Middle frontal gyrus (tissue), 1 donor: ENCODE measurements at regions not wholly inside any gene's neighbourhood (a gene's known extent, or its start where the extent isn't known, plus 50 kb on each side); places are given as distances from the start of the nearest gene placed in this dataset.
"Not testable (repeated sequence)": the region's sequence is repeated elsewhere in the genome, so short reads cannot be mapped to it uniquely, and the experiment has no call there.

ENCODE experiments used
- DNase-seq: peaks from one replicate; pipeline ENCODE4 v3.0.0-alpha.2; 2015; ENCODE audit warnings: low spot score; ENCODE audit errors: extremely low spot score

DNA sequence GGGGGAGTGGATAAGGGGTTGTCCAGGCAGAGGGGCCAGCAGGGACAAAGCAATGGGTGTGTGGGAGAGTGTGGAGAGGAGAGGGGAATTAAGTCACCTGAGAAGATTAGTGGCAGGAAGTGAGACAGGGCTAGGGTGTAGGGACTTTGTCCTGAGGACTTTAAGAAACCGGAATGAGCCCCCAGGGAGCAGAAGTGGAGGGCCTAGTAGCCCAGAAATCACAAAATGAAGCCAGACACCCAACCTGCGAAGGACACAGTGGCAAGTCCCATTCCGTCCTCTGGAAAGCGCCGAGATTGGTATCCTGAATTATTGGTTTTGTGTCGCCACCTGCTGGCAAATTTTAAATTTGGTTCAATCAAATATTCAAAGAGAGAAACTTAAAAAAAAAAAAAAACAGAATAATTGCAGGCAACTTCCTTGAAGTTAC is 78.0 kb upstream of the SLC25A36 start:
- DNase-seq: peak; percentile 73

DNA sequence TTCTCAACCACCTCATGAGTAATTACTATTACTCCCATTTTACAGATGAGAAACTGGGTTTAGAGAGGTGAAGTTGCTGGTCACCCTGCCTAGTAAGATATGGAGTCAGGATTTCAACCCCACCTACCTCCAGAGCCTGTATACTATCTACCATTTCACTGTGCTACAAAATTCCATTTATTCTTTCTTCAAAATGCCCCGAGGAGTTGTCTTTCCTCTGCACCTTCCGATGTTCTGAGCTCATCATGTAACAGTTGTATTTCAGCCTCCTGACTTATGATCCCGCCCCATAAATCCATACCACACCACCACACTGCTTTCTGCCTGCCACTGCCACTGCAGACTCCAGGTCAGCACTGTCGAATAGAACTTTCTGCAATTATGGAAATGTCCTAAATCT is 71.3 kb upstream of the SLC25A36 start:
- DNase-seq: no peak

DNA sequence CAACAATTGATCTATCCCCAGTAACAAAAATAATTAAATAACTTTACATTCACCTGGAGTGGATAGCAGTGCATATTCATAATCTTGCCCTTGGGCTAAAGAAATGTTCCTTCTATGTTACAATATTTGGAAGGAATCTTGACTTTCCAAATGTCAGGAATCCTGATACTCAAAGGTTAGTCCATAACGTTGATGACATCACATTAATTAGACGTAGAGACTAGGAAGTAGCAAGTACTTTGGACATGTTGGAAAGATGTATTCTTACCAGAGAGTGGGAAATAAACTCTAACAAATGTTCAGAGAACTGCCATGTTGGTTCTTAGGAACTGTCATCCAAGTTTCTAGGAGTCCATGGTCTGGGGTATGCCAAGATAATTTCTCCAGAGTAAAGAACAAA is 70.6 kb upstream of the SLC25A36 start:
- DNase-seq: no peak

DNA sequence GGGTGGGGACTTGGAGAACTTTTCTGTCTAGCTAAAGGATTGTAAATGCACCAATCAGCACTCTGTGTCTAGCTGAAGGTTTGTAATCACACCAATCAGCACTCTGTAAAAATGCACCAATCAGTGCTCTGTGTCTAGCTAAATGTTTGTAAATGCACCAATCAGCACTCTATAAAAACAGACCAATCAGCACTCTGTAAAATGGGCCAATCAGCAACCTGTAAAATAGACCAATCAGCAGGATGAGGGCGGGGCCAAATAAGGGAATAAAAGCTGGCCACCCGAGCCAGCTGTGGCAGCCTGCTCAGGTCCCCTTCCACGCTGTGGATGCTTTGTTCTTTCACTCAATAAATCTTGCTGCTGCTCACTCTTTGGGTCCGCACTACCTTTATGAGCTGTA is 69.5 kb upstream of the SLC25A36 start:
- not testable (repeated sequence) for DNase-seq

GRCh38 chr3:140883428-140884040 is 58.1 kb upstream of the SLC25A36 start:
- no peak for DNase-seq

GRCh38 chr3:140885697-140886096 is 55.9 kb upstream of the SLC25A36 start:
- DNase-seq: not testable (repeated sequence)
